Left lung (tissue), 4 donors: ENCODE measurements at regions not wholly inside any gene's neighbourhood (a gene's known extent, or its start where the extent isn't known, plus 50 kb on each side); places are given as distances from the start of the nearest gene placed in this dataset.

ENCODE experiments used
- ATAC-seq: fragments of 200-7000 bp; cut with Tn5 transposase; one replicate; pipeline ENCODE4 v1.9.1; 2020; ENCODE audit warnings: moderate library complexity
- DNase-seq, 4 donors: peaks; one replicate each; pipeline ENCODE4 v3.0.0-alpha.2; 2013 to 2020
- H3K27ac ChIP-seq, 2 donors: fragments of 200-600 bp; sonication (generic) in 1 of 2; one replicate each; pipeline versions ENCODE4 v1.5.0 to v1.8.0; 2020 to 2021
- H3K27me3 ChIP-seq, 2 donors: fragments of 200-600 bp; sonication (generic) in 1 of 2; one replicate each; pipeline versions ENCODE4 v1.5.0 to v1.8.0; 2020 to 2021
- H3K36me3 ChIP-seq, 2 donors: fragments of 200-600 bp; sonication (generic) in 1 of 2; one replicate each; pipeline versions ENCODE4 v1.5.0 to v1.8.0; 2020 to 2021
- H3K4me1 ChIP-seq, 2 donors: fragments of 200-600 bp; one replicate each; pipeline ENCODE4 v1.8.0; 2021
- H3K4me3 ChIP-seq, 2 donors: fragments of 200-600 bp; sonication (generic) in 1 of 2; one replicate each; pipeline versions ENCODE4 v1.5.0 to v1.8.0; 2020 to 2021; ENCODE audit warnings: mild to moderate bottlenecking in 1 of 2
- H3K9me3 ChIP-seq, 2 donors: fragments of 200-600 bp; sonication (generic) in 1 of 2; one replicate each; pipeline versions ENCODE4 v1.5.0 to v1.8.0; 2020 to 2021
- CTCF ChIP-seq, 2 donors: fragments of 200-600 bp; sonication (generic) in 1 of 2; IDR thresholded peaks; one replicate each; pipeline versions ENCODE4 v1.5.0 to v1.8.0; 2021; ENCODE audit warnings: antibody characterized with exemption in 2 of 2
- intact Hi-C, 2 donors: fragments of 100-400 bp; cut with DNase I; formaldehyde crosslinking; loops; one replicate each; pipeline versions ENCODE4 v1.11.2 to v1.14.2; 2022
- donor health status: DM: no; HTN: yes; CAD: no.
- donor health status: DM: no; HTN: no; CAD: no.

- no peak for TF ChIP-seq CTCF (IDR thresholded peaks at IDR 0.05)
- Histone ChIP-seq H3K4me1 (no peaks in the 10 kb centered on the region), H3K27me3 (no peaks in the 10 kb centered on the region), H3K27ac (no peak overlapping the region), H3K4me3 (no peak overlapping the region), H3K9me3 (peaks cover 0 to 17% of the 10 kb centered on the region in 2 donors), H3K36me3 (no peaks in the 10 kb centered on the region)
- ATAC-seq (no peak), DNase-seq (no peak)
- intact Hi-C loops = no loop called here
Observed at GRCh38 chr6:114564302-114564933, 221.6 kb upstream of the HS3ST5 start.

- DNase-seq = no peak
- intact Hi-C loops = no loop called here
Observed at GRCh38 chr6:114559419-114559818, 216.6 kb upstream of the HS3ST5 start.

GRCh38 chr6:114558153-114558552 lies 215.3 kb upstream of the HS3ST5 start:
- no peak for TF ChIP-seq CTCF (IDR thresholded peaks at IDR 0.05)
- ATAC-seq = no peak
- H3K4me3 ChIP-seq = no peak overlapping the region
- DNase-seq = no peak
- no peaks in the 10 kb centered on the region for H3K4me1 ChIP-seq
- H3K27ac ChIP-seq = no peak overlapping the region
- H3K36me3 ChIP-seq = no peaks in the 10 kb centered on the region
- no peaks in the 10 kb centered on the region for H3K27me3 ChIP-seq
- H3K9me3 ChIP-seq = peaks cover 0 to 8% of the 10 kb centered on the region in 2 donors
- intact Hi-C loops = no loop called here

More at GRCh38 chr6:114559419-114559818, 216.6 kb upstream of the HS3ST5 start:
- no peak overlapping the region for H3K27ac ChIP-seq
- no peak overlapping the region for H3K4me3 ChIP-seq
- ATAC-seq = no peak
- no peak for TF ChIP-seq CTCF (IDR thresholded peaks at IDR 0.05)
- no peaks in the 10 kb centered on the region for H3K4me1 ChIP-seq
- no peaks in the 10 kb centered on the region for H3K36me3 ChIP-seq
- H3K9me3 ChIP-seq = peaks cover 0 to 13% of the 10 kb centered on the region in 2 donors
- no peaks in the 10 kb centered on the region for H3K27me3 ChIP-seq

- Histone ChIP-seq H3K36me3 (no peaks in the 10 kb centered on the region), H3K27me3 (no peaks in the 10 kb centered on the region), H3K4me1 (no peaks in the 10 kb centered on the region), H3K4me3 (no peak overlapping the region), H3K9me3 (peaks cover 0 to 9% of the 10 kb centered on the region in 2 donors), H3K27ac (no peak overlapping the region)
- intact Hi-C loops = no loop called here
- DNase-seq (no peak), ATAC-seq (no peak)
- TF ChIP-seq CTCF (IDR thresholded peaks at IDR 0.05) = no peak
Observed at GRCh38 chr6:114556846-114557488, 214.1 kb upstream of the HS3ST5 start.

GRCh38 chr6:114550316-114550715 lies 207.5 kb upstream of the HS3ST5 start:
- DNase-seq = no peak
- no peak for ATAC-seq
- H3K27ac ChIP-seq = no peak overlapping the region
- H3K4me3 ChIP-seq = no peak overlapping the region
- no peaks in the 10 kb centered on the region for H3K4me1 ChIP-seq
- H3K27me3 ChIP-seq = no peaks in the 10 kb centered on the region
- no peak for TF ChIP-seq CTCF (IDR thresholded peaks at IDR 0.05)
- intact Hi-C loops = no loop called here
- no peaks in the 10 kb centered on the region for H3K36me3 ChIP-seq
- peaks cover 0 to 9% of the 10 kb centered on the region in 2 donors for H3K9me3 ChIP-seq
